ENCODE measurements at regions not wholly inside any gene's neighbourhood (a gene's known extent, or its start where the extent isn't known, plus 50 kb on each side); places are given as distances from the start of the nearest gene placed in this dataset.

DNA sequence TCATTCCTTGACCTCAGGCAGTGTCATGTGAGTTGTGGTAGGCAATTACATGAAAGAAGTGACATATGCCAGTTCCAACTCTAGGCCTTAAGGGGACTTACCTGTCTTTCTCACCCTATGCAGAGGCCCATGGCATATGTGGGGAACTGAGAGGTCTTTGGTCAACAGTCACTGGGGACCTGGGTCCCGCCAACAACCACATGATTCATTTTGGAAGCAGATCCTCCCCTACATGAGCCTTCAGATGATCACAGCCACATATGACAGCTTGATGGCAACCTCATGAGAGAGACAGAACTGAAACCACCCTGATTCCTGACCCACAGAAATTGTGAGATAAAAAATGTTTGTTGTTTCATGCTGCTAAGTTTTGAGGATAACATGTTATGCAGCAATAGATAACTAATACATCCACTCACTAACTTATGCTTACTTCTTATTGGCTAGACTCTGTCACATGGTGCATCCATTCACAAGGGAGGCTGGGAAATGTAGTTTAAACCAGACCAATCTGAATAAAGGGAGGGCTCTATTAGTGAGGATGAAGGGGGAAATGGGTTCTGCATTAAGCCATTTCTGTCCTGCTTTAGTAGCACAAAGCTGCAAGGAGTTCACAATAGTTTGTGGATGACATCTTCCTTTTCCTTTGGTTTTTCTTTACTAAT is 298.2 kb downstream of the HAPSTR1 start:
- TF ChIP-seq EZH2 (IDR thresholded peaks at IDR 0.05; ENCODE audit: insufficient read depth, poor library complexity, severe bottlenecking) (no peak), EZH2phosphoT487 (IDR thresholded peaks at IDR 0.05; ENCODE audit: insufficient read depth, low read depth) (no peak)
